GM19395 (cell line): ENCODE measurements at regions not wholly inside any gene's neighbourhood (a gene's known extent, or its start where the extent isn't known, plus 50 kb on each side); places are given as distances from the start of the nearest gene placed in this dataset.
"Not testable (repeated sequence)": the region's sequence is repeated elsewhere in the genome, so short reads cannot be mapped to it uniquely, and the experiment has no call there.

Experiments used
- ATAC-seq: cut with Tn5 transposase; IDR thresholded peaks from one replicate; pipeline ENCODE4 v1.9.1; 2021; ENCODE audit warnings: mild to moderate bottlenecking, moderate library complexity; ENCODE audit not compliant: unreplicated experiment

DNA sequence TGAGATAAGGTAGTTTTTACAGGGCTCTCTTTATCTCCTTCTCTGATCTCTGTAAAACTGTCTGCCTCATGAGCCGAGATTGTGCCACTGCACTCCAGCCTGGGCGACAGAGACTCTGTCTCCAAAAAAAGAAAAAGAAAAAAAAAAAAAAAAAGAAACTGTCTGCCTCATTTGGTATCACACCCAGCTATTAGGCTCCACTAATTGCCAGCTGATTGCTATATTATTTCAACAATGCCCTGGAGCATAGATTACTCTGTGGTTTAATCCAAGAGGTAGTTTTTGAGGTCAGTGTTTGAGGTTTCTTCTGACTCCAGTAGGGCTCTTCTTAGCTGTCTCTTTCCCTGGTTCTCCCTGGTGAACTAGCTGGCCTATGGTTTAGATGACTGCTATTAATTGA lies 268.1 kb upstream of the PLPP4 start:
- no peak for ATAC-seq

- ATAC-seq, result no peak
These were observed 260.9 kb upstream of the PLPP4 start for GRCh38 chr10:120195984-120196712.

DNA sequence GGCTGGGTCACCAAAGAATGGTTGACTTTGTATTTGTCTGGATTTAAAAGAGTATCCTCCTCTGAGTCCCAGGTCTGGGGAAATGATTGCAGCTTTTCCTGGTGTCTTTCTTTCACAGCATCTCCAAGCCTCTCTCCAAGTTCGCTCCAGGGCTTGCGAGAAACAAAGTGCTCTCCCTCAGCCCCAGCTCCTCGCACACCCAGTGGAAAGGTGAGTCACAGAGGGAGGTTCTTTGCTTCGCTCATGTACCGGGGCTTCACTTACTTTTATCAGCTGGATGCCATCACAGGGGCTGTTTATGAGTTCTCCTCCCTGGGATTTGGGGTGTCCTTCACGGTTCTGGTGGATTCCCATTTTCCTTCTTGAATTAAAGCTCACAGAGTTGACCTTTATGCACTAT lies 252.2 kb upstream of the PLPP4 start:
- ATAC-seq, result no peak

DNA sequence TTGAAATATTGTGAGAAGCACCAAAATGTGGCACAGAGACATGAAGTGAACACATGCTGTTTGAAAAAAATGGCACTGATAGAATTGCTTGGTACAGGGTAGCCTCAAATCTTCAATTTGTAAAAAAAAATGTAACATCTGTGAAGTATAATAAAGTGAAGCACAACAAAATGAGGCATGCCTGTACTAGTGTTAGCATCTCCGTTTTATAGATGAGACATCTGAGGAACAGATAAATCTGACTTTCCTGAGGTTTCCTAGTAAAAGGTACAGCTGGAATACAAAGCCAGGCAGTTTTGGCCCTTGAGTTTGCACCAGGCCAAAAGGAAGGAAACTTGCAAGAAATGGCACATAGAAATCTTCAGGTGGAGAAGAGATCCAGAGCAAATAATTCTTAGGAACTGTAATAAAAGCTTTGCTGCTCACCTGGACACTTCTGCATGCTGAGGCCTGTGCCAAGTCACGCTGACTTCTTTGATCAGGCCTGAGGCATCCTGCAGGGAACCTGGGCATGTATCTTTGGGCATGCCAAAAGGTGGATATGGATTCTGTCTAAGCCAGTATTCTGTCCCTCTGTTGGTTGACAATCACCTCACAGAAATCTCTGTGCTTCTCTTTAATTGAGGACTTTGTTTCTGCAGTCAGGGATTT lies 251.5 kb upstream of the PLPP4 start:
- no peak for ATAC-seq

- ATAC-seq, result no peak
These were observed 248.5 kb upstream of the PLPP4 start for GRCh38 chr10:120208488-120208887.

- no peak for ATAC-seq
These were observed 247.8 kb upstream of the PLPP4 start for GRCh38 chr10:120209124-120209762.

GRCh38 chr10:120212275-120212674 lies 244.8 kb upstream of the PLPP4 start:
- no peak for ATAC-seq

GRCh38 chr10:120213283-120213682 lies 243.7 kb upstream of the PLPP4 start:
- ATAC-seq, result not testable (repeated sequence)

DNA sequence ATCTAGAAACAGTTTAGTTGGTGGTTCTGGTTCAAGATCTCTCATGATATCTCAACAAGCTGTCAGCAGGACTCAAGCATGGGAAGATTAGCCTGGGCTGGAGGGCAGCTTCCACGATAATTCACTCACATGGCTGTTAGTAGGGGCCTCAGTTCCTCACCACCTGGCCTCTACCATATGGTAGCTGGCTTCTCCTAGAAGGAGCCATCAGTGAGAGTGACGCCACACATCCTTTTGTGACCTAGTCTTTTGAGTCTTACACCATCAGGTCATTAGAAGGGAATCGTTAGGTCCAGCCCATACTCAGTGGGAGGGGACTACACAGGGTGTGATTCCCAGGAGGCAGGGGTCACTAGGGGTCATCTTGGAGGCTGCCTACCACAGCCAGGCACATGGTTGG lies 239.3 kb upstream of the PLPP4 start:
- no peak for ATAC-seq

GRCh38 chr10:120221873-120222485 lies 235.0 kb upstream of the PLPP4 start:
- ATAC-seq, result peak; percentile 52

- no peak for ATAC-seq
These were observed 227.4 kb upstream of the PLPP4 start for GRCh38 chr10:120229641-120230040.

GRCh38 chr10:120239695-120240094 lies 217.3 kb upstream of the PLPP4 start:
- ATAC-seq, result not testable (repeated sequence)

- ATAC-seq, result no peak
These were observed 205.1 kb upstream of the PLPP4 start for GRCh38 chr10:120251821-120252442.

- ATAC-seq, result no peak
These were observed 203.9 kb upstream of the PLPP4 start for GRCh38 chr10:120253131-120253530.

DNA sequence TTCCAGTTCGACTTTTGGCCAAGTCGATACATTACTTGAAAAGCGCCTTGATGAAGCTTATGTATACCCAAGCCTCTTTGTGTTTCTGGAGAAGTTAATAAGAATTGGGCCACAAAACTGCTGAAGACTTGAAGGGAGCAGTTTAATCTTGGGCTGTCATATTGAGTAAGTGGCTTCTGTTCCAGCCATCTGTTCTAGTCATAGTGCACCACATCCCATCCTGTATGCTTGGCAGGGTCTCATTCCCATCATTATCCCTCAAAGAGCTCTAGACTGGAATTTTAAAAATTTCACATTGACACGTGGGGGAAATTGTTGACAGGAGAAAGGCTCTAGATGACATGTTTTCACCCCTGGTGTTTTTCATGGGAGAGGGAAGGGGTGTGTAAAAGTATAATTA lies 196.6 kb upstream of the PLPP4 start:
- ATAC-seq, result no peak

GRCh38 chr10:120262857-120263547 lies 194.0 kb upstream of the PLPP4 start:
- ATAC-seq, result peak; percentile 71

DNA sequence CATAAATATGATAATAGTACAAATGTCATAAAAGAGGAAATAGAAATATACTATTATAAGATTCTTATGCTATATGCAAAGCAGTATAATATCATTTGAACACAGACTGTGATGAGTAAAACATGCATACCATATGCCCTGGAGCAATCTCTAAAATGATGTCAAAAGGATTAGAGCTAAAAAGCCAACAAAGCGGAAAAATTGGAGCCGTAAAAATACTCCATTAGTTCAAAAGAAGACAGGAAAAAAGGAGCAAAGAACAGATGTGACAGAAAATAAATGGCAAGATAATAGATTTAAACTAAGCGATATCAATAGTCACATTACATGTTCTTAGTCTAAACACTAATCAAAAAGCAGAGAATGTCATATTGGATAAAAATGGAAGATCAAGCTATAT lies 191.0 kb upstream of the PLPP4 start:
- ATAC-seq, result no peak

DNA sequence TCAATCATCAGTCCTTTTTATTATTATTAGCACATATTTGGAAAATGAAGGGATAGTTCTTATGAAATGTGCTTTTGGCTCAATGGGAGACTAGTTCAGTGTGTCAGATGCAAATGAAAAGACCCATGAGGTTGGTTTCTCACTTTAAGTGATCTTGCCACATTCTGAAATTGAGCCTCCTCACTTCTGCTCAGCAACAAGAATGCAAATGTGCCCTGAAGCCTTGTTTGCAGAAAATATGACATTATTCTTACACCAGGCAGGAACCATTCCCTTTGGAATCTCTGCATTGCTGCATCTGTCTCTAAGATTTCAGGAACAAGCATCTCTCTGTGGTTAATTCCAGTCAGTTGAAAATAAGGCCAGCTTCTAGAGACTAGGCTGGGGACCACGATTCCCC lies 186.1 kb upstream of the PLPP4 start:
- no peak for ATAC-seq

DNA sequence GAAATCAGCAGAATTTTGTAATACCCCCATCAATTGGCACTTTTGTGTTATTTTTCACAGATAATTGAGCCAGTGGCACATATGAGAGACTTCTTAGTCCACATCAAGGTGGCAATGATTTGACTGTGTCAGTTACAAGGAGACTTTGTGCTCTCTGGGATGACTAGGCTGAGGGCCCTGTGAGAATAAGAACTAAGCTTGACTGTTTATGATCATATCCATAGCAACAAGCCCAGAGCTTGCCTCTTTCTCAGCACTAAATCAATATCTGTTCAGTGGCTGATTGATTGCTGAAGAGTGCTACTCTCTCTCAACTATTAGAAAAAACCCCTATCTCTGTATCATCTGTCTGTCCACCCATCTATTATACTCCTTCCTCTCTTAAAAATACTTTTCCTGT lies 185.3 kb upstream of the PLPP4 start:
- no peak for ATAC-seq

DNA sequence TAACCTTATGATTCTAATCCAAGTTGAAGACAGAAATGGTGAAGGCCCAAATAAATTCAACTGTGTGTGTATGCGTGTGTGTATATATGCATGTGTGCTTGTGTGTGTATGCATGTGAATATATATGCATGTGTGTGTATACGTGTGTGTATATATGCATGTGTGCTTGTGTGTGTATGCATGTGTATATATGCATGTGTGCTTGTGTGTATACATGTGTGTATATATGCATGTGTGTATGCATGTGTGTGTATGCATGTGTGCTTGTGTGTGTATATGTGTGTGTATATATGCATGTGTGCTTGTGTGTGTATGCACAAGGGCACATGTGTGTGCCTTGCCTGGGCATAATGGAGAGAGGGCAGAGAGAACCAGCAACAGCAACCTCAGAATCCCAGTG lies 184.7 kb upstream of the PLPP4 start:
- ATAC-seq, result no peak

DNA sequence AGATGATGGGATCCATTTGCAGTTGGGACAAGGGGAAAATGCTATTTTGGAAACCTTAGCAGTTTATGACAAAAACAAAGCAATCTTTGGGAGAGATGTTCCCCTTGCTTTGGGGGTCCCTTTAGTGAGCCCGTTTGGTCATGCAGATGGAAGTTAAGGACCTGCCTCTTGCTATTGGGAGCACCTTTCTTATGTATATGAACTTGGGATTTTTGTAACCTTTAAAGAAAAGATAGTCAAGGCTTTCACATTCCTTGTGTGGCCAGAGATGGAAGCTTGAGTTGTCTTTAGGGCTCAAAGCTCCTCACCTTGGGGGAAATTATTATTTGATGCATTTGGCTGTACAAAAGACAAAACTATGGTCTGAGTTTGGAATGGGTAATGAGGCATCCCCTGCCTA lies 179.0 kb upstream of the PLPP4 start:
- no peak for ATAC-seq
